Stimulated activated CD4-positive, alpha-beta T cell treated with anti-CD3 and anti-CD28 coated beads, Interleukin-12 subunit alpha, Interleukin-12 subunit beta, amount 100 ng/mL, for 4 hours (primary cell): ENCODE measurements at regions not wholly inside any gene's neighbourhood (a gene's known extent, or its start where the extent isn't known, plus 50 kb on each side); places are given as distances from the start of the nearest gene placed in this dataset.
"Not testable (repeated sequence)": the region's sequence is repeated elsewhere in the genome, so short reads cannot be mapped to it uniquely, and the experiment has no call there.

Experiments used
- DNase-seq: peaks from one replicate; pipeline ENCODE4 v3.0.0-alpha.2; 2020

DNA sequence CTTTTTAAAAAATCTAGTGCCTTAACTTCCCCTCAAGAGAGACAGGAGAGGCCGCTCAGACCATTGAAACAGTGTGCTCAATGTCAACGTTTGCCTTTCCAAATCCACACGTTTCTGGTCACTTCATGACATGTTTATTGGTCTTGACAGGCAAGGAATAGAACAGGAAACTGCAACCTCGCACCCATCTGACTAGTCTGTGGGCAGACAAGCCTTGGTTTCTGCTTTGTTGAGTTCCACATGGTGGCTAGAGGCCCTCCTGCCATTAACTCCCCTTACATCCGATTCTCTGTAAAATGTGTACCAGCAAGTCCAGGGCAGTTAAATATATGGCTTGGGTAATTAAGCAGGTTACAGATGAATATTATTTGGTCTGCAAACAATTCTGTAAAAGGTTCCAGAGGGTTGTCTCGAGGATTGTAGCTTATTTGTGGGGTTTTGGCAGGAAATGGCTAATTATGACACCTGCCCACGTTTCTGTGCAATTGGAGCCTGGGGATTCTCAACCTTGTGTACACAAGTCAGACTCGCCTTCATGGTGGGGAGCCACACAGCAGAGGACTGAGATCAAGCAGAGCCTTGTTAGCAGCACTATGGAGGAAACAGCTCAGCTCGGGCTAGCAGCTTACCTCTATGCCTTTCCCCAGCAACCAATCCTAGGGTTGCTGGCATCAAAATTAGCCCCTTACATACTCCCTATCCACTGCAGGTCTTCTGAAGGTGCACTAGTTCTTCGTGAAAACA lies 317.5 kb upstream of the IGF1R start:
- no peak for DNase-seq

- no peak for DNase-seq
These were observed 316.7 kb upstream of the IGF1R start for GRCh38 chr15:98331676-98332075.

- DNase-seq = no peak
These were observed 315.1 kb upstream of the IGF1R start for GRCh38 chr15:98333251-98333650.

DNA sequence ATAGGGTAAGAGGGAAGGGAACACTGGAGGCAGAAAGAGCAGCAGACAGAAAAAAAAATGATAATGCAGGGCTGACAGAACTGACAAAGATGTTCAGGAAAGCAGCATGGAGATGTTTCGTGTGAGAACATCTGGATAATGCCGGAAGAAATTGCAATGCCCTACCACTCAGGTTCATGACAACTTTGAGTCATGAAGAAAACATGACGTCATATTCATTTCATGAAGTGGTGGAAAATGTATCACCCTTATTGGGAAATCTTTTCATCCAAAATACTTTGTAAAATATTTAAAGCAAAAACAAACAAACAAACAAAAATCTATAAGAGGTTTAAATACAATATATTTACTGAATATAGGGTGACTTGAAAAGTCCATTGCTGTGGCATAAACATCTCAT lies 305.4 kb upstream of the IGF1R start:
- DNase-seq = no peak

DNA sequence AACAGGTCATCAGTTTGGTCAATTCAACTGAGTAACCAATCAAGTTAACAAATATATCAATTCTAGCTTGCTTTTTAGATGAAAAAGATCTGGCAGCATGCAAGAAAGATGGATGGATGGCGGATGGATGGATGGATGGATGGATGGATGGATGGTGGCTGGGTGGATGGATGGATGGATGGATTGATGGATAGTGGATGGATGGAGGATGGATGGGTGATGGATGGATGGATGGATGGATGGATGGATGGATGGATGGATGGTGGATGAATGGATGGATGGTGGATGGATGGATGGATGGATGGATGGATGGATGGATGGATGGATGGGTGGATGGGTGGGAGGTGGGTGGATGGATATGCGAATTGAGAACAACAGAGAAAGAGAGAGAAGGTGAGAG lies 303.7 kb upstream of the IGF1R start:
- DNase-seq = no peak

DNA sequence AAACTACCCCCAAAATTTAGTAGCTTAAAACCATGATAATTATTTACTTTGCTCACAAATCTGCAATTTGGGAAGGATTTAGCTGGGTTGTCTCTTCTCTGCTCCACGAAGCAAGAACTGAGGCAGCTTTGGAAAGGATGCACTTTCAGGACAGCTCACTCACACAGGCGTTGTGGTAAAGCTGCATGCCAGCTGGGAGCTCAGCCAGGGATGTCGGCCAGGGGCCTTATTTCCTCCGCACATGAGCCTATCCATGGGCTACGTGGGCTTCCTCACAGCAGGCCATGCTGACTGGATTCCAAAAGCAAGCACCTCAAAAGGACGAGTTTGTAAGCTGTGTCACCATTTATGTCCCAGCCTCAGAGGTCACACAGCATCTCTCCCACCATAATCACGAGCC lies 301.3 kb upstream of the IGF1R start:
- no peak for DNase-seq

GRCh38 chr15:98347866-98348265 lies 300.5 kb upstream of the IGF1R start:
- no peak for DNase-seq

- no peak for DNase-seq
These were observed 298.1 kb upstream of the IGF1R start for GRCh38 chr15:98350276-98350675.

GRCh38 chr15:98358274-98358673 lies 290.1 kb upstream of the IGF1R start:
- DNase-seq = not testable (repeated sequence)

- DNase-seq = no peak
These were observed 289.4 kb upstream of the IGF1R start for GRCh38 chr15:98358971-98359370.

DNA sequence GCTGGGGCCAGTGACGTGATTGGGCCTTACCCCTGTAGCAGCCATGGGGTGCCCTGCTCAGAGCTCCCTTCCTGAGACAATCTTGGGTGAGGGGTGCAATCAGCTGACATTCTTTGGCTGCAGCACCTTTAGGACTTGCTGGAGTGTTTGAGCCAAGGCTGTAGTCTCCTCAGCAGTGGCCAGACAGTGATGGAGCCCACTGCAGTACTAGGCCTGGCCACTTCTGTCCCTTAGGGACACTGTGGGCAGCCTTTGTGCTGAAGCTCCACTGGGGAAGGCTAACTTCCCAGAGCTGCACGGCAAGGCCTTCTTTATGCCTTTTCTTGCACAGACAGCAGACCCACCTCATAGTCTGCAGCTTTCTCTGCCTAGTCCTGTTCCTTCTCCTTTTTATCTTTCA lies 284.9 kb upstream of the IGF1R start:
- DNase-seq = no peak

- DNase-seq = no peak
These were observed 284.4 kb upstream of the IGF1R start for GRCh38 chr15:98363955-98364354.

DNA sequence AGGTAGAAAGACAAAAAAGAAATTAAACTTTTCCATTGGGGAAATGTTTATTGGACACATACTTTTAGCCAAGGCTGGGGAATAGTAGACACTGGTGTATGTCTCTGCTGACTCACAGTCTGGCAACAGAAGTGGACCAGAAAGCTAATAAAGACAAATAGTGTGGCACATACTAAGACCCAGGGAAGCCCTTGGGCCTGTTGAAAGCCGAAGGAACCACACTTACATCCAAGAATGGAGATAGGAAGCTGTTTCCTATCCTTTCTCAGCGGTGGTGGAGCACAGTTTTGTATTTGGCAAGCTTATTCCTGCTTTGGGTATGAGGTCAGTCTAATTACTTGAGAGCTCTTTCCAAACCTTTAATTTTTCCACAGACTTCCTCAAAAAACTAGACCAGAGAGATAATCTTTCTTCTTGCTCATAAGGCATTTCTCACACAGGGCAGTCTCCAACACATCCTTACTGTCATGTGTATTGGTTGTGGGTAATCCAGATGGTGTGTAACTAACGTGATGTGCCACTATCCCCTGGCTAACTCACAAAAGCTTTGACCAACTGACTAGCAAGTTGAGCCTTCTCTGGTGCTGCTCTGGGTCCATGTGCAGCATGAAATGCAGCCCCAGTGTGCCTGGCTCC lies 279.1 kb upstream of the IGF1R start:
- DNase-seq = no peak

DNA sequence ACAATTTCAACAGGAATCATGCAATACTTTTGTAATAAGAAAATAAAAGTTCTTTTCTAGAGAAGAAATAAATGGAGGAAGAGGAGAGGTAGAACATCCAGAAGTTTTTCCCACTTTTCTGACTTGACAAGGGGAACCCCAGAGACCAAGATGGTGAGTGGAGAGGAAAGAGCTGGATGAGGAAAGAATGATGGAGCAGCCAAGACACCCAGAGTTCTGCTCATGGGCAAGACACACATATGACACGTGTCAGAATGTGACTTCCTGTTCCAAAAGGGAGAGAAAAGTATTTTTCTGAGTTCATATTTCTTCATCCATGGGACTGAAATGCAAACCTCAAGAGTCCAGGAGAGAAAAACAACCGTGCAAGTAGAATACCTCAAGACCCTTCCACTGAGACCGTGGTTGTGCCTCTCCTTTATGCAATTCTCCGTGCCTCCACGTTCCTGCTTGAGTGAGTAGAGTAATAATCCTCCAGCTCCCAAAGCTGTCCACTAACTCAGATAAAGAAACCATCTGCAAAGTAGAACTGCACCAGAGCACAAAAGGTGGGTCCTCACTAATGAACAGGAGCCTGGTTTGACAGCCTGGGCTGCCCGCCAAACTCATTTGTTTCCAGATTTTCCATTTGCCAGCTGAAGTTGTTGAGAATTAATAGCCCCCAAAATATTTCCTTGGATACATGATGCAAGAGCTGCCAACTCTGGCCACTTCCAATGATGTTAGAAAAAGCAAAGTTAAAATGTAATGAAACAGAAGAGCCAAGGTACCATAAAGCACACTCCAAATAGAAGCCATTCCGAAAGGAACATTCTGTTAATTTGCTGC lies 272.6 kb upstream of the IGF1R start:
- DNase-seq = no peak

DNA sequence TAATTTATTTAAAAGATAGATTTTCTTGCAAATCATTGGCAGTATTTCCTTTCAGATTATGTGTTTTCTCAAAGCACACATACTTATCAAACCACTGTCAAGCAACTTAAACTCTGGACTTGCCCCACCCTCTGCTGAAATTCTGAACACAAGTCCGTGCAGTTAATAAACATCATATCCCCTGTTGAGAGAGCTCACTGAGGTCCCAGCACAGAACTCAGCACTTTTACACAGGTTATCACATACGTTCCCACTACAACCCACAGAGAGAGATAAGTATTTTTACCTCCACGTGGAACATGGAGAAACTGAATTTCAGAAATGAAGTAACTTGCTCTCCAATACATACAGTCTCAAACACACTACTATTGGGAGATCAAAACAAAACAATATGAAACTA lies 267.6 kb upstream of the IGF1R start:
- DNase-seq = no peak

DNA sequence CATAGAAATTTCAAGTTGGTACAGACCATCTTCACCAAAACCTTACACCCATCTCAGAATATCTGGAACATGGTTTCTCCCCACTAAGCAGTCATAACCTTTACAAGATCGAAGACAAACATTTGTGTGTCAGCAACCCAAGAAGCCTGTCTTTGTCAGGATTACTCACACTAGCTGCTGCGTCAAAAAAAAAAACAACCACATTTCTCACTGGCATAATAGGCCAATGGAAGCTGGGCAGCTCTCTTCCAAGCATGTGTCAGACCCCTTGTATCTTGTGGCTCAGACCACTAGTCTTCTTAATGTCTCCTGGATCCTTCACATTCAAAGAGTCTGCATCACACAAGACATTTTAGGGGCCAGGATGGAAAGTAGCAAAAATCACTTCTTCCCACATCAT lies 266.9 kb upstream of the IGF1R start:
- no peak for DNase-seq

DNA sequence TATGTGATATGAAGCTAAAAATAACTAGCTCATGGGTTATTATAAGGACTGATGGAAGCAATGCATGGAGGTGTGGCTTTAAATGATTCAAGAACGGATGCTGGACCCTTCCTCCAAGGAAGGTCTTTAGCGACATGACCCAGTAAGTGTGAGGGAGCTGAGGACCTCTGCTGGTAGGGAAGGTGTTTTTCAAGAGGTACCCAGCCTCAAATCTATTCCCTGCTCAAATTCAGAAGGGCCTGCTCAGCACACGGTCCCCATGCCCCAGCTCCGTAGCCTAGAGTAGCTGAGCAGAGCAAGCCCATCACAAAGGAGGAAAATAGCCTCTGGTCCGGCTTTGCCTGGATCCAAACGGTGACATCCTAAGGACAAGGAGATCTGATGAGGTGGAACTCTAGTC lies 266.2 kb upstream of the IGF1R start:
- DNase-seq = no peak

- DNase-seq = no peak
These were observed 264.8 kb upstream of the IGF1R start for GRCh38 chr15:98383571-98383970.

- DNase-seq = no peak
These were observed 263.9 kb upstream of the IGF1R start for GRCh38 chr15:98384328-98385029.

DNA sequence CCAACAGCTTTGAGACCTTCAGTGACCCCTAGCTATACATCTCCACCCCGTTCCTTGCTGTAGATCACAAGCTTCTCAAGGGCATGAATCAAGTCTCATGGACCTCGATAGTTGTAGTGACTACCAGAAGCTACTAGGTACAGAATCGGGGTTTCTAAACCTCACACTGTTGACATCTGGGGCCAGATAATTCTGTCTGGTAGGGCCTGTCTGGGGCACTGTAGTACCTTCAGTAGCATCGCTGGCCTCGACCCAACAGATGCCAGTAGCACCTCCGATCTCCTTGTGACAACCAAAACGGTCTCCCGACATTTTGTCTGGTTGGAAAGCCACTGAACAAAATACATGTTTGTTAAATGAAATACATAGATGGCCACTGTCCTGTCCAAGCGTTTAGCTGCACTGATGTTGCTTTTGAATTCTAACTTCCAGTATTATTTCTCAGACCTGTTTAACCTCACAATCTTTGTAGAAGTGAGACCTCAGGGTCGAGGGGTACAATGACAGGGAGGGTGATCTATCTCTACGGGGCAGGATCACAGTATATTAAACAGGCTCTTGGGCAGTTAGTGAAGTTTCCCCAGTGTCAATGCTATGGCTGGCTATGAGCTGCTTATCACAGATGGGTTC lies 262.5 kb upstream of the IGF1R start:
- DNase-seq = no peak

- no peak for DNase-seq
These were observed 261.8 kb upstream of the IGF1R start for GRCh38 chr15:98386561-98386960.

GRCh38 chr15:98387866-98388265 lies 260.5 kb upstream of the IGF1R start:
- no peak for DNase-seq
